GM21515 (cell line): ENCODE measurements at regions not wholly inside any gene's neighbourhood (a gene's known extent, or its start where the extent isn't known, plus 50 kb on each side); places are given as distances from the start of the nearest gene placed in this dataset.
"Not testable (repeated sequence)": the region's sequence is repeated elsewhere in the genome, so short reads cannot be mapped to it uniquely, and the experiment has no call there.

ENCODE experiments used
- ATAC-seq: cut with Tn5 transposase; IDR thresholded peaks from one replicate; pipeline ENCODE4 v1.9.1; 2021; ENCODE audit not compliant: unreplicated experiment

GRCh38 chr1:55812281-55812680 is 597.1 kb upstream of the USP24 start:
- no peak for ATAC-seq

- no peak for ATAC-seq
Observed at GRCh38 chr1:55808263-55808662, 593.1 kb upstream of the USP24 start.

GRCh38 chr1:55803429-55803828 is 588.3 kb upstream of the USP24 start:
- no peak for ATAC-seq

GRCh38 chr1:55801481-55801880 is 586.3 kb upstream of the USP24 start:
- ATAC-seq, result no peak

- no peak for ATAC-seq
Observed at GRCh38 chr1:55800503-55800902, 585.3 kb upstream of the USP24 start.

GRCh38 chr1:55793856-55794255 is 578.7 kb upstream of the USP24 start:
- no peak for ATAC-seq

GRCh38 chr1:55792870-55793269 is 577.7 kb upstream of the USP24 start:
- ATAC-seq, result no peak

- ATAC-seq, result no peak
Observed at GRCh38 chr1:55789466-55789865, 574.3 kb upstream of the USP24 start.

- no peak for ATAC-seq
Observed at GRCh38 chr1:55786396-55786795, 571.2 kb upstream of the USP24 start.

- not testable (repeated sequence) for ATAC-seq
Observed at GRCh38 chr1:55784941-55785450, 569.8 kb upstream of the USP24 start.

GRCh38 chr1:55781944-55782482 is 566.8 kb upstream of the USP24 start:
- no peak for ATAC-seq

- ATAC-seq, result no peak
Observed at GRCh38 chr1:55781003-55781402, 565.8 kb upstream of the USP24 start.

- no peak for ATAC-seq
Observed at GRCh38 chr1:55777545-55777944, 562.4 kb upstream of the USP24 start.

- no peak for ATAC-seq
Observed at GRCh38 chr1:55775007-55775406, 559.8 kb upstream of the USP24 start.

GRCh38 chr1:55774446-55774845 is 559.3 kb upstream of the USP24 start:
- ATAC-seq, result no peak

- ATAC-seq, result no peak
Observed at GRCh38 chr1:55773211-55773940, 558.2 kb upstream of the USP24 start.

- ATAC-seq, result no peak
Observed at GRCh38 chr1:55768327-55768952, 553.3 kb upstream of the USP24 start.

GRCh38 chr1:55767171-55767570 is 552.0 kb upstream of the USP24 start:
- ATAC-seq, result no peak

GRCh38 chr1:55765505-55765904 is 550.3 kb upstream of the USP24 start:
- ATAC-seq, result not testable (repeated sequence)

GRCh38 chr1:55751776-55752175 is 536.6 kb upstream of the USP24 start:
- ATAC-seq, result no peak

- ATAC-seq, result no peak
Observed at GRCh38 chr1:55750628-55750995, 535.4 kb upstream of the USP24 start.

- no peak for ATAC-seq
Observed at GRCh38 chr1:55749975-55750627, 534.9 kb upstream of the USP24 start.
